ENCODE measurements at regions not wholly inside any gene's neighbourhood (a gene's known extent, or its start where the extent isn't known, plus 50 kb on each side); places are given as distances from the start of the nearest gene placed in this dataset.

DNA sequence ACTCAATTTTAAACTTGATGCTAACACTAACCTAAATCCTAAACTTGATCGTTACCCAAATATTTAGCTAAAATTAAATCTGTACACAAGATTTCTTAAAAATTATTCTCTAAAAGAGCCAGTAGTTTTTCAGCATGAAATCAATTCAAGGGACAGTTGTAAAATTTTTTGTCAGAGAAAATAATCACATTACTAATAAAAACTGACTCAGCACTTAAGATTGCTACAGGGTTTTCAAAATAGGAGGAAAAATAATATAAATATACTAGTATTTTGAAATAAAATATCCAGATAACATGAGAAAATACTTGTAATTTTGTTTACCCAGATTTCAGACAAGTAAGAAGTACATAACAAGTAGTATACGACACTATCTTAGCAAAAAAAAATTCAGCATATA is 1268.1 kb upstream of the USP15 start:
- no peak for ATAC-seq (replicated peaks; ENCODE audit: extremely low read depth, poor library complexity, severe bottlenecking)

DNA sequence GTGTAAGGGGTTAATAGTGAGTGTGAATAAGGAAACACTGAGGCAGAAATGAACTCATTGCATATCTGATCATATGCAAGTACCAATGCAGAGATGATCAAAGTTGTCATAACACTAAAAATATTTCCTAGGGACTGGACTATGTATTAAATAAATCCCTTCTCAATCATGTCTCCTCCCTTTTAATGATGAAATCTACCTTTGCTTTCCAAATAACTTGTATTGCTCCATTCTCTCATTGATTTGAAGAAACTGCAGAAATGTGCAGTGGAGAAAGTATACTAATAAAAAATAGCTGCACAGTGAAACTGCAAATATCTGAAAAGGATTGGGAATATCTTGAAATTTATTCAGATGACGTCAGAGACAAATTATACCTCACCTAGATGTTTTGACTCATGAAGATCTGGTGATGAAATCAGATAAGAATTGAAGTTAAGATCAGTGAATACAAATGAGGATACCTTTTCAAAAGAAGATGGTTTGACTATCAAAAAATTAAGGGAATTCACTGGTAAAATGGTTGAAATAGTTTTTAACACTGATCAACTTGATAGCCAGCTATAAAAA is 1264.9 kb upstream of the USP15 start:
- H3K9me3 Mint-ChIP-seq: no peaks in the 10 kb centered on the region
- H3K4me1 Mint-ChIP-seq: no peaks in the 10 kb centered on the region
- H3K36me3 Mint-ChIP-seq (ENCODE audit: insufficient read depth): no peaks in the 10 kb centered on the region
- no peak overlapping the region for H3K27ac Mint-ChIP-seq (ENCODE audit: low read depth)
- DNase-seq (ENCODE audit: low spot score in 2 of 2): no peak
- H3K4me3 Mint-ChIP-seq: no peak overlapping the region
- no peak for ATAC-seq (replicated peaks; ENCODE audit: extremely low read depth, poor library complexity, severe bottlenecking)
- no peaks in the 10 kb centered on the region for H3K27me3 Mint-ChIP-seq

More for the DNA sequence above, 1268.1 kb upstream of the USP15 start:
- no peaks in the 10 kb centered on the region for H3K36me3 Mint-ChIP-seq (ENCODE audit: insufficient read depth)
- no peaks in the 10 kb centered on the region for H3K4me1 Mint-ChIP-seq
- no peak for DNase-seq (ENCODE audit: low spot score in 2 of 2)
- peaks cover 4% of the 10 kb centered on the region for H3K9me3 Mint-ChIP-seq
- H3K4me3 Mint-ChIP-seq: no peak overlapping the region
- no peaks in the 10 kb centered on the region for H3K27me3 Mint-ChIP-seq
- no peak overlapping the region for H3K27ac Mint-ChIP-seq (ENCODE audit: low read depth)

DNA sequence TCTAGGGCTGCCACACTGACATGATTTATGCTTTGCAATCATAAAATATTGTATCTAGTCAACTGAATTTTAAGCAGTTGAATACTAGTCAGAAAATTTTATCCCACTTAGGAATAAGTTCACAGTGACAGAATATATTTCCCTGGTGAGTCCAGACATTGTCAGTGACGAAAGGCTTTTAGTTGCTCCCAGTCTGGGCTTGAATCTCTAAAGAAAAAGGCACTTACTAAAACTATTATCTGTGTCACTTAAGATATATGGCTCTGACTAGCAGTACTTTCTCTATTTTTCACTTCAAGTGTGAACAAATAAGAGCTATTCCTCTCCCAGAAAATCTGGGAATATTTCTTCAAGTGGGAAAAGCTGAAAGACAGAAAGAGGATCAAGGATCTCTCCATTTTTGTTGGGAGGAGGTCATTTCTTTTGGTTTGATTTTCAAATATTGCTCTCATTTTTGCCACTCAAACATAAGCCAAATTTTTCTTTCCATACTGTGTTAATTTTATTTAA is 1262.3 kb upstream of the USP15 start:
- H3K27me3 Mint-ChIP-seq: no peaks in the 10 kb centered on the region
- H3K36me3 Mint-ChIP-seq (ENCODE audit: insufficient read depth): no peaks in the 10 kb centered on the region
- H3K4me3 Mint-ChIP-seq: no peak overlapping the region
- DNase-seq (ENCODE audit: low spot score in 2 of 2) (no peak), ATAC-seq (replicated peaks; ENCODE audit: extremely low read depth, poor library complexity, severe bottlenecking) (no peak)
- no peaks in the 10 kb centered on the region for H3K4me1 Mint-ChIP-seq
- no peaks in the 10 kb centered on the region for H3K9me3 Mint-ChIP-seq
- no peak overlapping the region for H3K27ac Mint-ChIP-seq (ENCODE audit: low read depth)

DNA sequence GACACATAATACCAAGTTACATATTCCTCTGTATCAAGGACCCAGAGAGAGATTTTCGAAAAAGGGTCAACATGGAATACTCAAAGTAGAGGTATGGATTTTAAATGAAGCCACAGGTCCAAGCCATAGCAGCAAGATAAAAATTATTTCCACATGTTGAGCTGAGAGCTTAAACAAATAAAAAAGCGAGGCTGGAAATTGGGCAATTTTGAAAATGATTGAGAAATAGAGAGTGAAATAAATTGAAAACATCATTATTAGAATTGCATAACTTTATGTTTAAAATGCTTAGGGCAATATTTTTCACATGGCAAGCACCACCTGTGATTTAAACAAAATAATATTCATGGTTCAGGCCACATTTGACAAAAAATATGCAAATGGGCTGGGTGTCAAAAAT is 1251.0 kb upstream of the USP15 start:
- ATAC-seq (replicated peaks; ENCODE audit: extremely low read depth, poor library complexity, severe bottlenecking) (no peak), DNase-seq (ENCODE audit: low spot score in 2 of 2) (no peak)
- Mint-ChIP-seq H3K27me3 (no peaks in the 10 kb centered on the region), H3K36me3 (ENCODE audit: insufficient read depth) (no peaks in the 10 kb centered on the region), H3K4me3 (no peak overlapping the region), H3K9me3 (peaks cover 5% of the 10 kb centered on the region), H3K27ac (ENCODE audit: low read depth) (no peak overlapping the region), H3K4me1 (no peaks in the 10 kb centered on the region)

DNA sequence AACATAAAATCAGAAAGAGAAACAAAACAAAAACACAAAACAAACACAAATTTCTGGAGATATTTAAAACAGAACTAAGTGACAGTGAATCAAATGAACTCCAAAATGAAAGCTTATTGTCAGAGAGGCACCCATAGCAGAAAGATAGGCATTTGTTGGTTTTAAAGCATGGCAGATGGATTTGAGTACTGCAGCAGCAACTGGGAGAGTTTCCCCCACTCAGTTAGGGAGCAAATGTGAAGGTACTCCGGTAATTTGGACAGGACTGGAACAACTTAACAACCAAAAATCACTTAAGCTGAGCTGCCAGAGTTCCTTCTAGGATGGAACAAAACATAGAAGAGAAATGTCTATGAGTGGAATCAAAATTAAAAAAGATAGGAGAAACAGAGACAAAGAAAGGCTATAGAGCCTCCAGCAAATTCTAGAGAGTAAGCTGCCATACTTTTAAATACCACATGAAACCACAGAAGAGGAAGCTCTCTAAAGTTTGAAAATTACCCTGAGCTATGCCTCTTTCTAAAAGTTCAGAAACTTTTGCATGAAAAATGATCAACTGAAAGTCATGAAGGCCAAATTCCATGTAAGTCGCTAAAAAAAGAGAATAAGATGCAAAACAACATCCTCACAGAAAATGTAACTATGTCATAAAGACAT is 1248.3 kb upstream of the USP15 start:
- H3K27ac Mint-ChIP-seq (ENCODE audit: low read depth): no peak overlapping the region
- peaks cover 5% of the 10 kb centered on the region for H3K9me3 Mint-ChIP-seq
- ATAC-seq (replicated peaks; ENCODE audit: extremely low read depth, poor library complexity, severe bottlenecking) (no peak), DNase-seq (ENCODE audit: low spot score in 2 of 2) (no peak)
- no peaks in the 10 kb centered on the region for H3K36me3 Mint-ChIP-seq (ENCODE audit: insufficient read depth)
- no peak overlapping the region for H3K4me3 Mint-ChIP-seq
- H3K27me3 Mint-ChIP-seq: no peaks in the 10 kb centered on the region
- H3K4me1 Mint-ChIP-seq: no peaks in the 10 kb centered on the region

DNA sequence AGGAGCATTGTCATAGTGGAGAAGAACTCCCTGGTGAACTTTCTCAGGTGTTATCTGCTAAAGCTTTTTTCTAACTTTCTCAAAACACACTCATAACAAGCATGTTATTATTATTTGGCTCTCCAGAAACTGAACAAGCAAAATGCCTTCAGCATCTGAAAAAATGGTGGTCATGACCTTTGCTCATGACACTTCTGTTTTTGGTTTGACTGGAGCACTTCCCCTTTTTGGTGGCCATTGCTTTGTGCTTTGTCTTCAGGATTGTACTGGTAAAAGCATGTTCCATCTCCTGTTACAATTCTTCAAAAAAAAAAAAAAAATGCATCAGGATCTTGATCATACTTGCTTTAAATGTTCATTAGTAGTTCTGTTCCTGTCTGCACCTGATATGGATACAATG is 1241.6 kb upstream of the USP15 start:
- Mint-ChIP-seq H3K4me3 (no peak overlapping the region), H3K36me3 (ENCODE audit: insufficient read depth) (no peaks in the 10 kb centered on the region), H3K9me3 (peaks cover 33% of the 10 kb centered on the region), H3K4me1 (no peaks in the 10 kb centered on the region), H3K27me3 (no peaks in the 10 kb centered on the region), H3K27ac (ENCODE audit: low read depth) (no peak overlapping the region)
- no peak for ATAC-seq (replicated peaks; ENCODE audit: extremely low read depth, poor library complexity, severe bottlenecking)
- DNase-seq (ENCODE audit: low spot score in 2 of 2): no peak

DNA sequence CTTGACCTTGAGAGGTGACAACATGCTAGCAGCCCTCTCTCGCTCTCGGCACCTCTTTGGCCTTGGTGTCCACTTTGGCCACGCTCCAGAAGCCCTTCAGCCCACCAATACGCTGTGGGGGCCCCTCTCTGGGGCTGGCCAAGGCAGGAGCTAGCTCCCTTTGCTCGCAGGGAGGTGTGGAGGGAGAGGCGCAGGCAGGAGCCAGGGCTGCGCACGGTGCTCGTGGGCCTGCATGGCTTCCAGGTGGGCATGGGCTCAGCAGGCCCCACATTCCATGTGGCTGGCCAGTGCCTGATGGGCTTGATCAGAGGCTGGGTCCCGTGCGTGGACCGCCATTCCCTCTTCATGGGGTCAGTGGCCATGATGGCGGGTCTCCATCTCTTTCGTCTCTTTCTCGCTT is 1237.0 kb upstream of the USP15 start:
- H3K9me3 Mint-ChIP-seq: peaks cover 44% of the 10 kb centered on the region
- no peaks in the 10 kb centered on the region for H3K27me3 Mint-ChIP-seq
- no peaks in the 10 kb centered on the region for H3K36me3 Mint-ChIP-seq (ENCODE audit: insufficient read depth)
- H3K4me3 Mint-ChIP-seq: no peak overlapping the region
- H3K27ac Mint-ChIP-seq (ENCODE audit: low read depth): no peak overlapping the region
- no peak for DNase-seq (ENCODE audit: low spot score in 2 of 2)
- H3K4me1 Mint-ChIP-seq: no peaks in the 10 kb centered on the region
- no peak for ATAC-seq (replicated peaks; ENCODE audit: extremely low read depth, poor library complexity, severe bottlenecking)

DNA sequence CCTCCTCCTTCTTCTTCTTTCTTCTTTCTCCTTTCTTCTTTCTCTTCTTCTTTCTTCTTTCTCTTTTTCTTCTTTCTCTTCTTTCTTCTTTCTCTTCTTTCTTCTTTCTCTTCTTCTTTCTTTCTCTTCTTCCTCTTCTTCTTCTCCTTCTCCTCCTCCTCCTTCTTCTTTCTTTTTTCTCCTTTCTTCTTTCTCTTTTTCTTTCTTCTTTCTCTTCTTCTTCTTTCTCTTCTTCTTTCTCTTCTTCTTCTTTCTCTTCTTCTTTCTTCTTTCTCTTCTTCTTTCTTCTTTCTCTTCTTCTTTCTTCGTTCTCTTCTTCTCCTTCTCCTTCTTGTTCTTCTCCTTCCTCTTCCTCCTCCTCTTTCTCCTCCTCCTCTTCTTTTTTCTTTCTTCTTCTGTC is 1230.7 kb upstream of the USP15 start:
- Mint-ChIP-seq H3K27me3 (no peaks in the 10 kb centered on the region), H3K4me1 (no peaks in the 10 kb centered on the region), H3K4me3 (no peak overlapping the region), H3K9me3 (peaks cover 26% of the 10 kb centered on the region), H3K27ac (ENCODE audit: low read depth) (no peak overlapping the region), H3K36me3 (ENCODE audit: insufficient read depth) (no peaks in the 10 kb centered on the region)
- ATAC-seq (replicated peaks; ENCODE audit: extremely low read depth, poor library complexity, severe bottlenecking): no peak
- DNase-seq (ENCODE audit: low spot score in 2 of 2): no peak

DNA sequence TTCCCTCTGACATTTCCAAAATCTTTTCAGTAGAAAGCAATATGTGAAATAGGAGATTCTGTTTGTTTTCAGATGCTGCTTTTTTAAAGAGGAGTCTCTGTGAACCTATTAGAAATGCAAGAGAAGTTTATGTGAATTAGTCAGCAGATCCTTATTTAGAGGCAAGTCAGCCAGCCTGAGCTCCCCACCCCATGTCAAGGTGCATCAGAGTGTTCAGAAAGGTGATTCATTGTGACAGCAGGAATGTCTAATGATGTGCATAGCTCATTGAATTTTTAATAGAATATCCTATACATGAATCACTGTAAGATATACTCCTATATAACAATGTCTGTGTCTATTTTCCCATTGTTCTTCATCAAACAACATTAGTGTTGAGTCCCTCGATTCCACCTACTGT is 1222.4 kb upstream of the USP15 start:
- DNase-seq (ENCODE audit: low spot score in 2 of 2) (no peak), ATAC-seq (replicated peaks; ENCODE audit: extremely low read depth, poor library complexity, severe bottlenecking) (no peak)
- H3K27me3 Mint-ChIP-seq: no peaks in the 10 kb centered on the region
- no peak overlapping the region for H3K4me3 Mint-ChIP-seq
- H3K27ac Mint-ChIP-seq (ENCODE audit: low read depth): no peak overlapping the region
- H3K9me3 Mint-ChIP-seq: peaks cover 6% of the 10 kb centered on the region
- H3K4me1 Mint-ChIP-seq: no peaks in the 10 kb centered on the region
- H3K36me3 Mint-ChIP-seq (ENCODE audit: insufficient read depth): no peaks in the 10 kb centered on the region

DNA sequence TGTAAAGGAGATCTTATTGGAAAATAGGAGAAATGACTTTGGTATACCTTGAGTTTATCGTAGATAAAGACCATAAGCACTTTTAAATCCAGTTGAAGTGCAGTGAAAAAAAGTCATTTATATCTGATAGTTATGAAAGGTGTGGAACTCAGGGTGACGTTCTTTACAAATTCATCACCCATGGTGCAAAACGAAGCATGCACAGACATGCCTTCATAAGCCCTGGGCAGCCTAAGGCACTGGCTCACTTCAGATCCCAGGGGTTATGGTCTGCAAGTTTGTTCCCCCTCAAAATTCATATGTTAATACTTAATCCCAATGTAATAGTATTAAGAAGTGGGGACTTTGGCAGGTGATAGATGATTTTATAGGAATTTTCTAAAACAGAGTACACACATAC is 1216.4 kb upstream of the USP15 start:
- ATAC-seq (replicated peaks; ENCODE audit: extremely low read depth, poor library complexity, severe bottlenecking) (no peak), DNase-seq (ENCODE audit: low spot score in 2 of 2) (no peak)
- no peaks in the 10 kb centered on the region for H3K27me3 Mint-ChIP-seq
- no peaks in the 10 kb centered on the region for H3K36me3 Mint-ChIP-seq (ENCODE audit: insufficient read depth)
- no peak overlapping the region for H3K27ac Mint-ChIP-seq (ENCODE audit: low read depth)
- H3K4me1 Mint-ChIP-seq: no peaks in the 10 kb centered on the region
- no peak overlapping the region for H3K4me3 Mint-ChIP-seq
- peaks cover 15% of the 10 kb centered on the region for H3K9me3 Mint-ChIP-seq

DNA sequence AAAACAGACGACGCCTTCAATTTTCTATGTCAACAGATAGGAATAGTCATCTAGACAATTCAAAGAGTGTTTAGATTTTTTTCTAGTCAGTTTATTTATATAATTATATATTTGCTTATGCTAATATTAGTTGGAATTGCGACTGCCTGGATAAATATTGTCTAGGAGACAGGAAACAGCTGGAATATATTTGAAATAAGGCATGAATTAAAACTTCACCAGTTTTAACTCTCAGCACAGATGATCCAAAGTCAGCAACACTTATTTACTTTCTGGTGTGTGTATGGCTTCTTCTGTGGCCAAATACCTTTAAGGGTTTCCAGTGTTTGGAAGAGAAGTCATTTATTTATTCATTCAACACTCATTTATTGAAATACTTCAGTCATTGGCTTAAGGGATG is 1215.4 kb upstream of the USP15 start:
- no peak overlapping the region for H3K27ac Mint-ChIP-seq (ENCODE audit: low read depth)
- peaks cover 15% of the 10 kb centered on the region for H3K9me3 Mint-ChIP-seq
- ATAC-seq (replicated peaks; ENCODE audit: extremely low read depth, poor library complexity, severe bottlenecking) (no peak), DNase-seq (ENCODE audit: low spot score in 2 of 2) (no peak)
- no peaks in the 10 kb centered on the region for H3K4me1 Mint-ChIP-seq
- no peaks in the 10 kb centered on the region for H3K36me3 Mint-ChIP-seq (ENCODE audit: insufficient read depth)
- no peak overlapping the region for H3K4me3 Mint-ChIP-seq
- no peaks in the 10 kb centered on the region for H3K27me3 Mint-ChIP-seq

DNA sequence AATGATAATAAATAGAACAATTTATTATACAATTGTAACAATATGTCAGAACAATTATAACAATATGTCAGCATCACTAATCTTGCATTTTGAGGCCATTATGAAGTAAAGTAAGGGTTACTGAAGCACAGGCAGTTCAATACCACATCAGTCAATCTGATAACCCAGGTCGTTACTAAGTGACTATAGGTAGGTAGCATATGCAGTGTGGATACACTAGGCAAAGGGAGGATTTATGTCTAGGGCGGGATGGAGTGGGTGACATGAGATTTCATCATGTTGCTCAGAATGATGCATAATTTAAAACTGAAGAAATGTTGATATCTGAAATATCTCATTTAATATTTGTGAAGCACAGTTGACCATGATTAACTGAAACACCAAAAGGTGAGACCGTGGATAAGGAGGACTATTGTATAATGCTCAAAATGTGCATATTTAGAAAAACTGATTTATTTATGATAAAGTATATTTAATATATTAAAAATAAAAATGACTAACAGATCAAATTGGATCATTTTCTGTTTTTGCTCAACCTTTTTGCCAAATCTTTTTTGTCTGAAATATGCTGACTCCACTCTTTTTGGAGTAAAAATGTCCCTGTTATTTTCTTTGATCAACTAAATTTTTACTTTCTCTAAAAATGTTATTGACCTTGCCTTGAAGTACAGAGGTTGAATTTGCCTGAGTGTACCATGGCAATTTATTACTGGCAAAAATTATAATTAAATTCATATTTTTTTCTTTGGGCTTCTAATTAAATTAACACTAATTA is 1189.4 kb upstream of the USP15 start:
- Mint-ChIP-seq H3K9me3 (peaks cover 24% of the 10 kb centered on the region), H3K4me3 (no peak overlapping the region), H3K27me3 (no peaks in the 10 kb centered on the region), H3K36me3 (ENCODE audit: insufficient read depth) (no peaks in the 10 kb centered on the region), H3K27ac (ENCODE audit: low read depth) (no peak overlapping the region), H3K4me1 (no peaks in the 10 kb centered on the region)
- ATAC-seq (replicated peaks; ENCODE audit: extremely low read depth, poor library complexity, severe bottlenecking) (no peak), DNase-seq (ENCODE audit: low spot score in 2 of 2) (no peak)

DNA sequence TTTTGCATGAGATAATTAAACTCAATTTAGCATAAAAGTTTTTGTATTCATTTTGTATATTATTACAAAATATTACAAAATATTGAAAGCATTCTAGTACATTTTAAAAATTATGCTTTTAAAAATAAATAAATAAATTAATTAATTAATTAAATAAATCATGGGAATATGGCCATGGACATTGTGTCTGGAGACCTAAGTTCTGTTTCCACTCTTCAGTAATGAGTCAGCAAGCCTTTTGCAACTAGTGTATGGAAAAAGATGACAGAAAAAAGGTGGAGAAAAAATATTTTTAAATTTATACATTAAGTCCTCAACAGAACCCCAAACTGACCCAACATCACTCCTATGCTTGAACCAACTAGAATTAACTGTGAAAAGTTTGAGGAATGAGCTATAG is 1187.5 kb upstream of the USP15 start:
- Mint-ChIP-seq H3K4me3 (no peak overlapping the region), H3K36me3 (ENCODE audit: insufficient read depth) (no peaks in the 10 kb centered on the region), H3K4me1 (no peaks in the 10 kb centered on the region), H3K9me3 (peaks cover 32% of the 10 kb centered on the region), H3K27me3 (no peaks in the 10 kb centered on the region), H3K27ac (ENCODE audit: low read depth) (no peak overlapping the region)
- DNase-seq (ENCODE audit: low spot score in 2 of 2): no peak
- no peak for ATAC-seq (replicated peaks; ENCODE audit: extremely low read depth, poor library complexity, severe bottlenecking)

Data from central memory CD8-positive, alpha-beta T cell (primary cell).